Neural cell (in vitro differentiated cells): ENCODE measurements at regions not wholly inside any gene's neighbourhood (a gene's known extent, or its start where the extent isn't known, plus 50 kb on each side); places are given as distances from the start of the nearest gene placed in this dataset.

Experiments
- CTCF ChIP-seq: fragments of 450-650 bp; IDR thresholded peaks from 2 replicates; pipeline ENCODE4 v1.5.1; 2014; ENCODE audit warnings: antibody characterized with exemption, mild to moderate bottlenecking, moderate library complexity; ENCODE audit not compliant: poor library complexity, severe bottlenecking
- EZH2 ChIP-seq: fragments of 200-600, 300-800 bp; shearing (Covaris generic), sonication (generic); IDR thresholded peaks from 2 replicates; pipeline ENCODE4 v1.6.1; 2014; ENCODE audit warnings: antibody characterized with exemption, low read length, borderline replicate concordance, mild to moderate bottlenecking; ENCODE audit not compliant: insufficient read depth, poor library complexity, severe bottlenecking
- MXI1 ChIP-seq: fragments of 450-650 bp; conservative IDR thresholded peaks from 2 replicates; pipeline ENCODE4 v1.6.1; 2014; ENCODE audit warnings: antibody characterized with exemption, mild to moderate bottlenecking; ENCODE audit not compliant: poor library complexity, severe bottlenecking
- POLR2AphosphoS5 ChIP-seq: IDR thresholded peaks from 2 replicates; pipeline ENCODE4 v1.6.1; 2012
- RAD21 ChIP-seq: fragments of 450-650 bp; conservative IDR thresholded peaks from 2 replicates; pipeline ENCODE4 v1.6.1; 2014; ENCODE audit warnings: antibody characterized with exemption, mild to moderate bottlenecking, moderate library complexity
- TAF1 ChIP-seq: IDR thresholded peaks from 2 replicates; pipeline ENCODE4 v1.6.1; 2012; ENCODE audit warnings: low read depth
- TF ChIP-seq, protein P1 (sequence below): IDR thresholded peaks from 2 replicates; pipeline ENCODE4 v1.6.1; 2012; ENCODE audit warnings: borderline replicate concordance

- TF ChIP-seq EZH2 (no peak), RAD21 (no peak), CTCF (no peak), MXI1 (no peak), POLR2AphosphoS5 (no peak), TAF1 (no peak)
- TF ChIP-seq, protein P1, sequence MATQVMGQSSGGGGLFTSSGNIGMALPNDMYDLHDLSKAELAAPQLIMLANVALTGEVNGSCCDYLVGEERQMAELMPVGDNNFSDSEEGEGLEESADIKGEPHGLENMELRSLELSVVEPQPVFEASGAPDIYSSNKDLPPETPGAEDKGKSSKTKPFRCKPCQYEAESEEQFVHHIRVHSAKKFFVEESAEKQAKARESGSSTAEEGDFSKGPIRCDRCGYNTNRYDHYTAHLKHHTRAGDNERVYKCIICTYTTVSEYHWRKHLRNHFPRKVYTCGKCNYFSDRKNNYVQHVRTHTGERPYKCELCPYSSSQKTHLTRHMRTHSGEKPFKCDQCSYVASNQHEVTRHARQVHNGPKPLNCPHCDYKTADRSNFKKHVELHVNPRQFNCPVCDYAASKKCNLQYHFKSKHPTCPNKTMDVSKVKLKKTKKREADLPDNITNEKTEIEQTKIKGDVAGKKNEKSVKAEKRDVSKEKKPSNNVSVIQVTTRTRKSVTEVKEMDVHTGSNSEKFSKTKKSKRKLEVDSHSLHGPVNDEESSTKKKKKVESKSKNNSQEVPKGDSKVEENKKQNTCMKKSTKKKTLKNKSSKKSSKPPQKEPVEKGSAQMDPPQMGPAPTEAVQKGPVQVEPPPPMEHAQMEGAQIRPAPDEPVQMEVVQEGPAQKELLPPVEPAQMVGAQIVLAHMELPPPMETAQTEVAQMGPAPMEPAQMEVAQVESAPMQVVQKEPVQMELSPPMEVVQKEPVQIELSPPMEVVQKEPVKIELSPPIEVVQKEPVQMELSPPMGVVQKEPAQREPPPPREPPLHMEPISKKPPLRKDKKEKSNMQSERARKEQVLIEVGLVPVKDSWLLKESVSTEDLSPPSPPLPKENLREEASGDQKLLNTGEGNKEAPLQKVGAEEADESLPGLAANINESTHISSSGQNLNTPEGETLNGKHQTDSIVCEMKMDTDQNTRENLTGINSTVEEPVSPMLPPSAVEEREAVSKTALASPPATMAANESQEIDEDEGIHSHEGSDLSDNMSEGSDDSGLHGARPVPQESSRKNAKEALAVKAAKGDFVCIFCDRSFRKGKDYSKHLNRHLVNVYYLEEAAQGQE: no peak
Observed at GRCh38 chr5:156221816-156222215, 105.1 kb upstream of the SGCD start.
